HG03108 (cell line): ENCODE measurements at regions not wholly inside any gene's neighbourhood (a gene's known extent, or its start where the extent isn't known, plus 50 kb on each side); places are given as distances from the start of the nearest gene placed in this dataset.

Experiments used
- ATAC-seq: cut with Tn5 transposase; IDR thresholded peaks from one replicate; pipeline ENCODE4 v1.9.1; 2021; ENCODE audit warnings: moderate library complexity; ENCODE audit not compliant: unreplicated experiment

GRCh38 chr4:148495463-148495862 is 53.2 kb upstream of the NR3C2 start:
- no peak for ATAC-seq
